GM21786 (cell line): ENCODE measurements at regions not wholly inside any gene's neighbourhood (a gene's known extent, or its start where the extent isn't known, plus 50 kb on each side); places are given as distances from the start of the nearest gene placed in this dataset.
"Not testable (repeated sequence)": the region's sequence is repeated elsewhere in the genome, so short reads cannot be mapped to it uniquely, and the experiment has no call there.

ENCODE experiments used
- ATAC-seq: cut with Tn5 transposase; IDR thresholded peaks from one replicate; pipeline ENCODE4 v1.9.1; 2021; ENCODE audit not compliant: unreplicated experiment

- ATAC-seq = no peak
Observed at GRCh38 chr11:95412074-95412473, 181.1 kb upstream of the SESN3 start.

- not testable (repeated sequence) for ATAC-seq
Observed at GRCh38 chr11:95410707-95411106, 179.7 kb upstream of the SESN3 start.

- ATAC-seq = no peak
Observed at GRCh38 chr11:95406271-95406670, 175.3 kb upstream of the SESN3 start.

- no peak for ATAC-seq
Observed at GRCh38 chr11:95404370-95404769, 173.4 kb upstream of the SESN3 start.

- ATAC-seq = no peak
Observed at GRCh38 chr11:95398437-95399112, 167.6 kb upstream of the SESN3 start.

GRCh38 chr11:95392644-95393043 lies 161.6 kb upstream of the SESN3 start:
- no peak for ATAC-seq

GRCh38 chr11:95389427-95389826 lies 158.4 kb upstream of the SESN3 start:
- no peak for ATAC-seq

- ATAC-seq = no peak
Observed at GRCh38 chr11:95388086-95388485, 157.1 kb upstream of the SESN3 start.

- ATAC-seq = no peak
Observed at GRCh38 chr11:95387325-95387724, 156.3 kb upstream of the SESN3 start.

- no peak for ATAC-seq
Observed at GRCh38 chr11:95385577-95385976, 154.6 kb upstream of the SESN3 start.

GRCh38 chr11:95379479-95379878 lies 148.5 kb upstream of the SESN3 start:
- no peak for ATAC-seq

GRCh38 chr11:95378789-95379188 lies 147.8 kb upstream of the SESN3 start:
- no peak for ATAC-seq

GRCh38 chr11:95378111-95378510 lies 147.1 kb upstream of the SESN3 start:
- ATAC-seq = no peak

GRCh38 chr11:95375886-95376285 lies 144.9 kb upstream of the SESN3 start:
- ATAC-seq = no peak

GRCh38 chr11:95375451-95375850 lies 144.4 kb upstream of the SESN3 start:
- no peak for ATAC-seq

GRCh38 chr11:95374105-95374504 lies 143.1 kb upstream of the SESN3 start:
- no peak for ATAC-seq

- no peak for ATAC-seq
Observed at GRCh38 chr11:95373241-95373640, 142.2 kb upstream of the SESN3 start.

GRCh38 chr11:95372097-95372656 lies 141.2 kb upstream of the SESN3 start:
- ATAC-seq = no peak

GRCh38 chr11:95371153-95371552 lies 140.2 kb upstream of the SESN3 start:
- ATAC-seq = no peak

- ATAC-seq = no peak
Observed at GRCh38 chr11:95367726-95368125, 136.7 kb upstream of the SESN3 start.

- ATAC-seq = no peak
Observed at GRCh38 chr11:95365348-95365747, 134.3 kb upstream of the SESN3 start.

- no peak for ATAC-seq
Observed at GRCh38 chr11:95364324-95365295, 133.6 kb upstream of the SESN3 start.
